OCI-LY7 (cell line): ENCODE measurements at regions not wholly inside any gene's neighbourhood (a gene's known extent, or its start where the extent isn't known, plus 50 kb on each side); places are given as distances from the start of the nearest gene placed in this dataset.

Source experiments
- BruUV-seq: library from RNA; stranded (reverse); fragments of 400-500 nt; replicated peaks from 2 replicates; lab custom pipeline; 2021; lab: Mats Ljungman, UMichigan
- CTCF ChIA-PET: fragments of 300-600 bp; sonication (Branson Sonifier 250); formaldehyde crosslinking; loops from one replicate; lab custom pipeline; 2022; ENCODE audit warnings: antibody characterized with exemption; ENCODE audit not compliant: unreplicated experiment; lab: Charles Lee
- POLR2A ChIA-PET: fragments of 300-600 bp; sonication (Branson Sonifier 250); formaldehyde crosslinking; loops from one replicate; lab custom pipeline; 2022; ENCODE audit warnings: antibody characterized with exemption; lab: Charles Lee
- DNase-seq: peaks from one replicate; pipeline ENCODE4 v3.0.0-alpha.2; 2015; ENCODE audit warnings: low spot score
- H2AFZ ChIP-seq: fragments of 200-600 bp; sonication (generic), shearing (Covaris generic); 2 replicates; pipeline ENCODE4 v1.6.1; 2014; ENCODE audit warnings: mild to moderate bottlenecking, antibody characterized with exemption, low read length, moderate library complexity
- H3K27ac ChIP-seq: fragments of 200-600 bp; sonication (generic); 2 replicates; pipeline ENCODE4 v1.5.1; 2014; ENCODE audit warnings: mixed run types, low read depth, mild to moderate bottlenecking, moderate library complexity, low read length, inconsistent platforms; ENCODE audit not compliant: poor library complexity, severe bottlenecking
- H3K36me3 ChIP-seq: fragments of 200-600 bp; sonication (generic); 2 replicates; pipeline ENCODE4 v1.6.1; 2014; ENCODE audit warnings: mild to moderate bottlenecking, antibody characterized with exemption, low read length, moderate library complexity, mixed read lengths; ENCODE audit not compliant: insufficient read depth
- H3K4me1 ChIP-seq: fragments of 200-600 bp; sonication (generic); 2 replicates; pipeline ENCODE4 v1.5.1; 2014; ENCODE audit warnings: mild to moderate bottlenecking, low read length; ENCODE audit not compliant: insufficient read depth, poor library complexity, severe bottlenecking
- H3K4me2 ChIP-seq: fragments of 200-600 bp; sonication (generic); 2 replicates; pipeline ENCODE4 v1.6.1; 2014; ENCODE audit warnings: mild to moderate bottlenecking, low read length
- H3K4me3 ChIP-seq: fragments of 200-600 bp; sonication (generic); 2 replicates; pipeline ENCODE4 v1.5.1; 2014; ENCODE audit warnings: mild to moderate bottlenecking, low read depth, low read length; ENCODE audit not compliant: poor library complexity, severe bottlenecking
- H3K79me2 ChIP-seq: fragments of 200-600 bp; sonication (generic); 2 replicates; pipeline ENCODE4 v1.6.1; 2016; ENCODE audit warnings: low read depth, mild to moderate bottlenecking, low read length, moderate library complexity, mixed read lengths; ENCODE audit not compliant: insufficient read depth
- H3K9me2 ChIP-seq: fragments of 200-600 bp; sonication (generic); 2 replicates; pipeline ENCODE4 v1.6.1; 2016; ENCODE audit warnings: mild to moderate bottlenecking, low read length, mixed read lengths; ENCODE audit not compliant: insufficient read depth
- H3K9me3 ChIP-seq: fragments of 200-600 bp; sonication (generic); 2 replicates; pipeline ENCODE4 v1.6.1; 2014; ENCODE audit warnings: mild to moderate bottlenecking, mixed run types, low read length, mixed read lengths
- H4K20me1 ChIP-seq: fragments of 200-600 bp; sonication (generic); 2 replicates; pipeline ENCODE4 v1.6.1; 2014; ENCODE audit warnings: mild to moderate bottlenecking, antibody characterized with exemption, low read length, moderate library complexity, mixed read lengths; ENCODE audit not compliant: insufficient read depth
- EZH2phosphoT487 ChIP-seq: fragments of 200-600 bp; sonication (generic); IDR thresholded peaks from 2 replicates; pipeline ENCODE4 v1.6.1; 2018; ENCODE audit warnings: low read depth, borderline replicate concordance, mild to moderate bottlenecking, mixed run types, antibody characterized with exemption, low read length, moderate library complexity, mixed read lengths
- intact Hi-C: fragments of 100-400 bp; cut with micrococcal nuclease; formaldehyde crosslinking; loops from one replicate; pipeline ENCODE4 v1.10.0; 2022; ENCODE audit not compliant: unreplicated experiment
- TF ChIP-seq, protein P1 (sequence below): fragments of 200-600 bp; sonication (generic); conservative IDR thresholded peaks from 2 replicates; pipeline ENCODE4 v1.5.1; 2014; ENCODE audit warnings: mild to moderate bottlenecking, antibody characterized with exemption, low read length, moderate library complexity, mixed read lengths

GRCh38 chr21:28069450-28069923 lies 923.2 kb downstream of the LTN1 start:
- CTCF ChIA-PET, result no interaction called here
- DNase-seq, result no peak
- Histone ChIP-seq H3K4me3 (no peak overlapping the region), H3K9me2 (no peaks in the 10 kb centered on the region), H2AFZ (no peak overlapping the region), H4K20me1 (no peaks in the 10 kb centered on the region), H3K9me3 (peaks cover 4% of the 10 kb centered on the region; the same call in 1 of the 2 replicates), H3K4me2 (no peak overlapping the region), H3K4me1 (peaks cover 39% of the 10 kb centered on the region), H3K79me2 (no peaks in the 10 kb centered on the region), H3K36me3 (no peaks in the 10 kb centered on the region; the same call in 1 of the 2 replicates), H3K27ac (no peak overlapping the region)
- POLR2A ChIA-PET, result interaction anchor here (0.6 kb wide), 2 partner anchors 10 to 40 kb away, joined by 3 read pairs; no protein-coding TSS in a partner anchor
- intact Hi-C loops, result loop anchor here (10.0 kb wide), 1 partner anchor 265 kb away; no protein-coding TSS in a partner anchor
- BruUV-seq, result no TSS peak
- TF ChIP-seq, protein P1, sequence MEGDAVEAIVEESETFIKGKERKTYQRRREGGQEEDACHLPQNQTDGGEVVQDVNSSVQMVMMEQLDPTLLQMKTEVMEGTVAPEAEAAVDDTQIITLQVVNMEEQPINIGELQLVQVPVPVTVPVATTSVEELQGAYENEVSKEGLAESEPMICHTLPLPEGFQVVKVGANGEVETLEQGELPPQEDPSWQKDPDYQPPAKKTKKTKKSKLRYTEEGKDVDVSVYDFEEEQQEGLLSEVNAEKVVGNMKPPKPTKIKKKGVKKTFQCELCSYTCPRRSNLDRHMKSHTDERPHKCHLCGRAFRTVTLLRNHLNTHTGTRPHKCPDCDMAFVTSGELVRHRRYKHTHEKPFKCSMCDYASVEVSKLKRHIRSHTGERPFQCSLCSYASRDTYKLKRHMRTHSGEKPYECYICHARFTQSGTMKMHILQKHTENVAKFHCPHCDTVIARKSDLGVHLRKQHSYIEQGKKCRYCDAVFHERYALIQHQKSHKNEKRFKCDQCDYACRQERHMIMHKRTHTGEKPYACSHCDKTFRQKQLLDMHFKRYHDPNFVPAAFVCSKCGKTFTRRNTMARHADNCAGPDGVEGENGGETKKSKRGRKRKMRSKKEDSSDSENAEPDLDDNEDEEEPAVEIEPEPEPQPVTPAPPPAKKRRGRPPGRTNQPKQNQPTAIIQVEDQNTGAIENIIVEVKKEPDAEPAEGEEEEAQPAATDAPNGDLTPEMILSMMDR, result no peak
- TF ChIP-seq EZH2phosphoT487, result no peak

DNA sequence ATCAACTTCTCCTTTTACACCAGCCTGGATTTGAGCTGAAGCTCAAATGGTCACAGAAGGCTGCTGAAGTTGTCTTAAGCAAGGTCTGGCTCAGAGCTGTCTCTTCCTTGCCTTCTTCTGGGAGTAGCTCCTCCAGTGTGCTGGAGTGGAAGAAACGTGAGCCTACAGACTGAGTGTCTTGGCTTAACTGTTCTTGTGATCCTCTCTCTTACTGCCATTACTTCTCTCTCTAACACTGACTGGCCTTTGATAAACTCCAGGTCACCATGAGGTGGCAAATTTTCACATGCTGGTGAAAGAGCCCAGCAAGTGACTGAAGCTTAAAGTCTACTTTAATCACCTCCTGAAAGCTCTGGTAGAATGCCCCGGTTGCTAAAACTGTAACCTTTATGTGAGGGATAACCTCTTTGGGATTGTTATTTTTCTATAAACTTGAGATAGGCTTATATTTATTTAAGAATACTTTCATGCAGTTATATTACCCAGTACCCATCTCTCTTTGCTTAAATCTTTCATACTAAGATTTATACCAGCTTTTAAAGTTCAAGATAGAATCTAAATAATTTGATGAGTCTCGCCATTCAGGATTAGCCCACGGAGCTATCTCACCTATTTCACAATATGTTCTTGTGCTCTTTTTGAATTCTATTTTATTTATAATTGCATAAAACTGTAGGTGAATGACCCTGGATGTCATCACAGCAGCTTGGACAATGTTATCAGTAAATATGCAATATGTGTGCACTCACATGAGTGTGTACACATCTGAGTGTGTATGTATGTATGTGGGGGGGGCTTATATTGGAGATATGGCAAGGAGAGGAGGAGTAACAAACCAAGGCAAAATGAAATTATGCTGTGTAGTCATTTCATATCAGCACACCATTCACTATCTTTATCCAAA lies 924.0 kb downstream of the LTN1 start:
- no peaks in the 10 kb centered on the region for H4K20me1 ChIP-seq
- BruUV-seq, result no TSS peak
- peaks cover 43% of the 10 kb centered on the region for H3K4me1 ChIP-seq
- H3K4me2 ChIP-seq, result no peak overlapping the region
- no peak overlapping the region for H3K4me3 ChIP-seq
- ChIA-PET CTCF (no interaction called here), POLR2A (interaction anchor here (0.8 to 1.5 kb wide), 2 partner anchors 145 to 608 kb away, joined by 3 to 4 read pairs; no protein-coding TSS in a partner anchor)
- H3K27ac ChIP-seq, result no peak overlapping the region
- TF ChIP-seq EZH2phosphoT487, result no peak
- TF ChIP-seq, protein P1, result no peak
- intact Hi-C loops, result loop anchor here (10.0 kb wide), 1 partner anchor 266 kb away; no protein-coding TSS in a partner anchor
- H3K36me3 ChIP-seq, result no peaks in the 10 kb centered on the region; the same call in 1 of the 2 replicates
- H3K79me2 ChIP-seq, result no peaks in the 10 kb centered on the region
- no peaks in the 10 kb centered on the region for H3K9me2 ChIP-seq
- H2AFZ ChIP-seq, result peak overlapping the region; percentile 83
- no peaks in the 10 kb centered on the region; the same call in 1 of the 2 replicates for H3K9me3 ChIP-seq
- peak; percentile 11 for DNase-seq
